AG09309 (cell line): ENCODE measurements at regions not wholly inside any gene's neighbourhood (a gene's known extent, or its start where the extent isn't known, plus 50 kb on each side); places are given as distances from the start of the nearest gene placed in this dataset.
A peak's percentile ranks its signal among the peaks of the same experiment; 100 is the strongest.

Experiments
- DNase-seq: peaks from one replicate; pipeline ENCODE4 v3.0.0-alpha.2; 2010; ENCODE audit warnings: low read depth
- H3K4me3 ChIP-seq: 2 replicates; pipeline ENCODE4 v1.5.1; 2011; ENCODE audit warnings: mild to moderate bottlenecking, low read depth, low read length, moderate library complexity; ENCODE audit not compliant: control insufficient read depth
- CTCF ChIP-seq: IDR thresholded peaks from 2 replicates; pipeline ENCODE4 v1.5.1; 2011; ENCODE audit warnings: mild to moderate bottlenecking, low read depth, low read length, inconsistent platforms; ENCODE audit not compliant: insufficient read depth, control insufficient read depth; ENCODE audit errors: missing control alignments

GRCh38 chr3:24680214-24680967, 185.7 kb upstream of the THRB start:
- TF ChIP-seq CTCF, result peak; percentile 54
- H3K4me3 ChIP-seq, result no peak overlapping the region
- no peak for DNase-seq

GRCh38 chr3:24682141-24682547, 187.5 kb upstream of the THRB start:
- DNase-seq, result peak; percentile 84

GRCh38 chr3:24683090-24683489, 188.4 kb upstream of the THRB start:
- H3K4me3 ChIP-seq, result no peak overlapping the region
- TF ChIP-seq CTCF, result no peak
- no peak for DNase-seq

More at GRCh38 chr3:24682141-24682547, 187.5 kb upstream of the THRB start:
- no peak for TF ChIP-seq CTCF
- H3K4me3 ChIP-seq, result no peak overlapping the region

GRCh38 chr3:24683633-24684384, 189.2 kb upstream of the THRB start:
- H3K4me3 ChIP-seq, result no peak overlapping the region
- TF ChIP-seq CTCF, result peak; percentile 61
- DNase-seq, result peak; percentile 62

GRCh38 chr3:24684506-24685023, 189.9 kb upstream of the THRB start:
- no peak for DNase-seq
- H3K4me3 ChIP-seq, result no peak overlapping the region
- no peak for TF ChIP-seq CTCF

GRCh38 chr3:24686808-24687207, 192.2 kb upstream of the THRB start:
- no peak overlapping the region for H3K4me3 ChIP-seq
- no peak for DNase-seq
- no peak for TF ChIP-seq CTCF
